GM19351 (cell line): ENCODE measurements at regions not wholly inside any gene's neighbourhood (a gene's known extent, or its start where the extent isn't known, plus 50 kb on each side); places are given as distances from the start of the nearest gene placed in this dataset.

Experiments
- ATAC-seq: cut with Tn5 transposase; IDR thresholded peaks from one replicate; pipeline ENCODE4 v1.9.1; 2021; ENCODE audit warnings: mild to moderate bottlenecking, moderate library complexity; ENCODE audit not compliant: unreplicated experiment

GRCh38 chrX:69028006-69028760 lies 137.1 kb downstream of the PJA1 start:
- ATAC-seq: peak; percentile 92

GRCh38 chrX:69027181-69028005 lies 137.9 kb downstream of the PJA1 start:
- ATAC-seq: no peak

GRCh38 chrX:69025802-69026301 lies 139.4 kb downstream of the PJA1 start:
- ATAC-seq: no peak

- ATAC-seq: no peak
Observed at GRCh38 chrX:69024931-69025330, 140.3 kb downstream of the PJA1 start.

- ATAC-seq: no peak
Observed at GRCh38 chrX:69024161-69024736, 141.0 kb downstream of the PJA1 start.

GRCh38 chrX:69022430-69022829 lies 142.8 kb downstream of the PJA1 start:
- no peak for ATAC-seq

- ATAC-seq: no peak
Observed at GRCh38 chrX:69021141-69021960, 143.9 kb downstream of the PJA1 start.

- ATAC-seq: no peak
Observed at GRCh38 chrX:69020316-69020715, 144.9 kb downstream of the PJA1 start.

GRCh38 chrX:69019073-69019890 lies 146.0 kb downstream of the PJA1 start:
- ATAC-seq: no peak

- no peak for ATAC-seq
Observed at GRCh38 chrX:69018416-69019072, 146.7 kb downstream of the PJA1 start.

GRCh38 chrX:69016293-69016941 lies 148.8 kb downstream of the PJA1 start:
- ATAC-seq: no peak

GRCh38 chrX:69015564-69016292 lies 149.5 kb downstream of the PJA1 start:
- no peak for ATAC-seq

GRCh38 chrX:69015156-69015555 lies 150.1 kb downstream of the PJA1 start:
- ATAC-seq: no peak

GRCh38 chrX:69014200-69014599 lies 151.1 kb downstream of the PJA1 start:
- ATAC-seq: no peak

- no peak for ATAC-seq
Observed at GRCh38 chrX:69010339-69010738, 154.9 kb downstream of the PJA1 start.

GRCh38 chrX:69000877-69001276 lies 164.4 kb downstream of the PJA1 start:
- ATAC-seq: no peak

GRCh38 chrX:68999931-69000330 lies 165.3 kb downstream of the PJA1 start:
- no peak for ATAC-seq

- ATAC-seq: no peak
Observed at GRCh38 chrX:68999356-68999755, 165.9 kb downstream of the PJA1 start.
